Frontal cortex (tissue), 3 donors: ENCODE measurements at regions not wholly inside any gene's neighbourhood (a gene's known extent, or its start where the extent isn't known, plus 50 kb on each side); places are given as distances from the start of the nearest gene placed in this dataset.
"Not testable (repeated sequence)": the region's sequence is repeated elsewhere in the genome, so short reads cannot be mapped to it uniquely, and the experiment has no call there.

Source experiments
- DNase-seq, 2 donors: peaks; one replicate each; pipeline ENCODE4 v3.0.0; 2012; ENCODE audit warnings: low spot score in 2 of 2
- FAIRE-seq: peaks from 2 replicates; lab custom pipeline; 2012; peaks lifted over from hg19 to GRCh38; lab: Jason Lieb, UNC
- donor health status: control.
- donor health status: control.
- donor health status: control.

GRCh38 chr6:170152124-170152926 is 138.6 kb downstream of the DLL1 start:
- no peak for FAIRE-seq
- DNase-seq, result peak in 1 of 2 donors; percentile 61

DNA sequence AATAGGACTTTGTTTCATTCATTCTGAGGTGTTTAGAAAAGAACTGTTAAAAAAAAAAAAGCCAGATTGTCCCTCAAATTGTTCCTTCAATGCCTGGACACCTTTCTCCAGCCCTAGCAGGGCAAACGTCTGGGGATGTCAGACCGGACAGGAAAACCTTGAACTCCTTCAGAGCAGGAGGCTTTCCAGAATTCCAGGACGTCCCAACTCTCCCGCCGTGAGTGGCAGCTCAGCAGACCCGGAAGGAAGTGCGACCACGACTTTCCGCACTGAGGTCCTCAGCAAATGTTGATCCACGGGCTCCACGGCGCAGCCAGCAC is 139.1 kb downstream of the DLL1 start:
- FAIRE-seq (no peak), DNase-seq (no peak)

- DNase-seq, result no peak
Measured at GRCh38 chr6:170151321-170151771, 139.5 kb downstream of the DLL1 start.

DNA sequence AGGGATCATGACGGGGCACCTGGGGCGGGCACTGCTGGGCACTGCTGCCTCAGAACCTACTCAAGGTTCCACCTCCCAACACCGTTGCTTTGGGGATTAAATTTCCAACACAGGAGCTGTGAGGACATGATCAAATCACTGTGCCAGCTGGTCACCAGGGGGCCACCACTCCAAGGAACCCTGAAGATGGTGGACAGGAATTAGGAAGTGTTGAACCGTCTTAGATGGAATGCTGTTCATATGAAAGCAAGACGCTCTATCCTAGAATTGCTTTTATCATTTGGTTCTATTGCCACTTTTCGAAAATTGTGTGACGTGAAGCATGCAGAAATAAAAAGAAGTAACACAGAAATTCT is 140.3 kb downstream of the DLL1 start:
- DNase-seq (no peak), FAIRE-seq (no peak)

More at GRCh38 chr6:170151321-170151771, 139.5 kb downstream of the DLL1 start:
- FAIRE-seq, result no peak

DNA sequence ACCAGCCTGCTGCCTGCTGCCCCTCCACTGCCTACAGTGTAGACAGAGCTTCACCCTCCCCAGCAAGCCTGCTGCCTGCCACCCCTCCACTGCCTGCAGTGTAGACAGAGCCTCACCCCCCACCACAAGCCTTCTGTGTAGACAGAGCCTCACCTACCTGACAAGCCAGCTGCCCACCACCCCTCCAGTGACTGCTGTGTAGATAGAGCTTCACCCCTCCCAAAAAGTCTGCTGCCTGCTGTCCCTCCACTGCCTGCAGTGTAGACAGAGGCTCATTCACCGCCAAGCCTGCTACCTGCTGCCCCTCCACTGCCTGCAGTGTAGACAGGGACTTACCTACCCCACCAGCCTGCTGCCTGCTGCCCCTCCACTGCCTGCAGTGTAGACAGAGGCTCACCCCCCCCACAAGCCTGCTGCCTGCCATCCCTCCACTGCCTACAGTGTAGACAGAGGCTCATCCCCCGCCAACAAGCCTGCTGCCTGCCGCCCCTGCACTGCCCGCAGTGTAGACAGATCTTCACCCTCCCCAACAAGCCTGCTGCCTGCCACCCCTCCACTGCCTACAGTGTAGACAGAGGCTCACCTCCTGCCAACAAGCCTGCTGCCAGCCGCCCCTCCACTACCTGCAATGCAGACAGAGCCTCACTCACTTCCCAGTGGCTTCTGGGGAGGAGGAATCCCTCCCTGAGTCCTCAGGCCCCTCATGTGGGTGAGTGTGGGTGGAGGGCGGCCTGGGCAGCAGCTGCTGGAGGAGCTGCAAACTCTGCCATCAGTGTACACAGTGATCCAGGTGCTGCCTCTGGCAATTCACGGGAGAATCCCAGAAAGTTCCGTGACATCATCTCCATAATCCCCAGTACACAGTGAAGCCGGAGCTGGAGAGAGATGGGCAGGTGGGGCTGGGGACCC is 140.9 kb downstream of the DLL1 start:
- no peak for FAIRE-seq
- DNase-seq, result no peak

- no peak for FAIRE-seq
Measured at GRCh38 chr6:170148709-170149470, 142.0 kb downstream of the DLL1 start.

DNA sequence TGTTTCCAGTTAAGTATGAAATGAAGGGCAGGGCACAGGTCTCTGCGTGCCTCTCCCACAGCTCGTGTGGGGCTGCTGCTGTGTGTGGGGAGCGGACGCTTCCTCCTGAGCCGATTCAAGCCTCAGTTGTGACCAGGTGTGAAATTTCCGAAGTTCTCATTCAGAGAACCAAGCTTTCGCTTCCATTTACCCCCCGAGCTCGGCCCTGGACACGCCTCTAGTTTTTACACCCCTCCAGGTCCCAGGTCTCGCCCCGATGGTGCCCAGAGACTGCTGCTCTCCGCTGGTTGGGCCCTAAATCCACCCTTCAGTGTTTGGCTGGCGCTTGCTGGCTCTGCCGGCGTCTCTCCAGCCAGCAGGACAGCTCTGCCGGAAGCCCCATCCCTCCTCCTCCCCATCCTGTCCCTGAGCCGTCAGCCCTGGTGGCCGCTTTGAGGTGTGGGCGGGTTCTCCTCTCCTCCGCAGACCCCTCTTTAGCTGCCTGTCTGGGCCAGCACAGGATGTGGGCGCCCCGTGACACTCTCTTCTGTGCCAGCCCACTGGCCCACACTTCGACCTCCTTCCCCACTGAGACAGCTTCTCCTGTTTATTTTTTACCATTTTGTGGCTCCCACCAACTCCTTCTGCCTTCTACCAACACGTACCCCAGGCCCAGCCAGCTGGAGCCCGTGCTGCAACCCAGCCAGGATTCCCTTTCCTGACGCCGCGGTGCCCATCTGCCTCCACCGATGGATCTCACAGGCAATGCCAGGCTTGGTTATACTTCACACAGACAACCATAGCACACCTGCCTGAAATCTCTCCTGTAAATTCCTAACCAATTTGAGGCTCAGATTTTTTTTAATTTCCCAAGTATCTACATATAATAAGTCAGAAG is 142.8 kb downstream of the DLL1 start:
- no peak for FAIRE-seq
- DNase-seq, result no peak

More at GRCh38 chr6:170148709-170149470, 142.0 kb downstream of the DLL1 start:
- no peak for DNase-seq

GRCh38 chr6:170147056-170147787 is 143.7 kb downstream of the DLL1 start:
- DNase-seq (no peak), FAIRE-seq (no peak)

DNA sequence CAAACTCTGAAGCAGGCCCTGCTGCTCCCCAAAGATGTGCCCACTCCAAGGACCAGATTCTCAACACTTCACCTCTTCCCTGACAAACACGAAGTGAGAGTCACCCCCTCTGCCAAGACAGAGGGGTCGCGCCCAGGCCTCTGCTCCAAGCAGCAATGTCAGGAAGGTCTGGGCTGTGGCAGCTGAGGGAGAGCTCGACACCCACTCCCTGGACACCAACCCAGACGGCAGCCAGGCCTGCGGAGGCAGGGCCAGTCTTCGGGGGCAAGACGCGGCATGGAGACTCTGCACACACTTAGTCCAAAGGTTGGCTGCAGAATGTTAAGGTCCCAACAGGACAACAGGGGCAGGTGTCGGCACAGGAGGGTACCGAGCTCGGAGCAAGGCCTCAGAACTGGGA is 144.2 kb downstream of the DLL1 start:
- FAIRE-seq (no peak), DNase-seq (no peak)

GRCh38 chr6:170146131-170146530 is 144.7 kb downstream of the DLL1 start:
- not testable (repeated sequence) for FAIRE-seq, DNase-seq

- DNase-seq, FAIRE-seq: not testable (repeated sequence)
Measured at GRCh38 chr6:170145716-170146115, 145.2 kb downstream of the DLL1 start.

- FAIRE-seq (no peak), DNase-seq (no peak)
Measured at GRCh38 chr6:170145272-170145592, 145.6 kb downstream of the DLL1 start.

DNA sequence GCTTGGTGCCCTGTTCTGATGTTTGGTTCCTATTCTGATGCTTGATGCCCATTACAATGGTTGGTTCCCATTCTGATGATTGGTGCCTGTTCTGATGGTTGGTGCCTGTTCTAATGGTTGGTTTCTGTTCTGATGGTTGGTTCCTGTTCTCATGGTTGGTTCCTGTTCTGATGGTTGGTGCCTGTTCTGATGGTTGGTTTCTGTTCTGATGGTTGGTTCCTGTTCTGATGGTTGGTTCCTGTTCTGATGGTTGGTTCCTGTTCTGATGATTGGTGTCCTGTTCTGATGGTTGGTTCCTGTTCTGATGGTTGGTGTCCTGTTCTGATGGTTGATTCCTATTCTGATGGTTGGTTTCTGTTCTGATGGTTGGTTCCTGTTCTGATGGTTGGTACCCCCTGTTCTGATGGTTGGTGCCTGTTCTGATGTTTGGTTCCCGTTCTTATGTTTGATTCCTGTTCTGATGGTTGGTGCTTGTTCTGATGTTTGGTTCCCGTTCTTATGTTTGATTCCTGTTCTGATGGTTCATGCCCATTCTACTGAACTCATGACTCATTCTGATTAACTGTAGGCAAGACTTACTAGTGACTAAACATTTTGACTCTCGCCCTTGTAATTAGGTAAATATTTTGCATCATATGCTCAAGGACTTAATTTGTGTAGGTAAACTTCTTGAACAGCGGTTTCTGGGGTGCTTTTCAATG is 146.2 kb downstream of the DLL1 start:
- FAIRE-seq (no peak), DNase-seq (no peak)

DNA sequence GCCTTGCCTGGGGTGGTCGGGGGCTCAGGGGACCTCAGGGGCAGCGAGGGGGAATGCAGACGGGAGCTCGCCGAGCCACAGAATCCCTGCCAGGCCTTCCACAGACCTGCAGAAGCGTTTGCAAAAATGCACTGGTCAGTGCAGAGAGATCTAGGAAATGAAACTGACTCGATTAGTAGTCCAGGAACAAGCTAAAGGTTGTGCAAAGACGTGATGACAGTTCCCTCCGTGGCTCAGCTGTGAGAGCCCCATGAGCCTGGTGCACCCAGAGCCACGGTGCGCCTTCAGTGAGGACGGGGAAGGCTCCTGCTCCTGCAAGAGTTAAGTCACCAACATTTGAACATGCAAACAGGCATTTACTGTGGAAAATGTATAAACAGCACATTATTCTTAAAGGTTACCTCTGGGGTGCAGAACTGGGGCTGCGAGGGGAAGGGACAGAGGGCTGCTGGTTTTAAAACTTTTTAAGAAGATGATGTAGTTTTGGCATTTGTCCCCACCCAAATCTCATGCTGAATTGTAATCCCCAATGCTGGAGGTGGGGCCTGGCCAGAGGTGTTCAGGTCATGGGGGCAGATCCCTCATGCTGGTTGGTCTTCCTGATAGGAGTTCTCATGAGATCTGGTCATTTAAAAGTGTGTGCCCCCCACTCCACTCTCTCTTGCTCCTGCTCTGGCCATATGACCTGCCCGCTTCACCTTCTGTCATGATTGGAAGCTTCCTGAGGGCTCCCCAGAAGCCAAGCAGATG is 147.3 kb downstream of the DLL1 start:
- no peak for FAIRE-seq
- no peak for DNase-seq

DNA sequence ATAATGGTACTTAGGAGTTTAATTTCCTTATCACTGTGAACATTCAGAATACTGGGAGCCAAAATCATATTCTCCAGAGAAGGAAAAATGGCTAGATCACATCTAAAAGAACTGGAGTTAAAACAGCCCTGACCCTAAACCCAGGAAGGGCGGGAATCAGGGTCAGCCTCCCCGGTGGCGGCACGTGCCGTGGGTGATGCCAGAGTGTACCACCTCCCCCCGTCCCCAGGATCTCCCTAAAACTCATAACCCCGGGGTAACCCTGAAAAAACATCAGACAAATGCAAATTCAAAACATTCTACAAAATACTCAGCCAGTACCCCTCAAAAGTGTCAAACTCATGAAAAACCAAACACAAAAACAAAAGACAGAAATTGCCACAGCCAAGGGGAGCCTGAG is 148.3 kb downstream of the DLL1 start:
- FAIRE-seq (no peak), DNase-seq (no peak)

DNA sequence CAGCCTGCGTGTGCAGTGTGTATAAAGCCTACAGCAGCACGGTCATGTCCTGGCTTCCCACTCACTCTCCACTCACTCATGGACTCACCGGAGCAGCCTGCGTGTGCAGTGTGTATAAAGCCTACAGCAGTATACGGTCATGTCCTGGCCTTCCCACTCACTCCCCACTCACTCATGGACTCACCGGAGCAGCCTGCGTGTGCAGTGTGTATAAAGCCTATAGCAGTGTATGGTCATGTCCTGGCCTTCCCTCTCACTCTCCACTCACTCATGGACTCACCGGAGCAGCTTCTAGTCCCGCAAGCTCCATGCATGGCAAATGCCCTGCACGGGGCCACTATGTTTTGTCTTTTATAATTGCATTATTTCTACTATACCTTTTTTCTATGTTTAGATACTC is 149.8 kb downstream of the DLL1 start:
- not testable (repeated sequence) for FAIRE-seq, DNase-seq

DNA sequence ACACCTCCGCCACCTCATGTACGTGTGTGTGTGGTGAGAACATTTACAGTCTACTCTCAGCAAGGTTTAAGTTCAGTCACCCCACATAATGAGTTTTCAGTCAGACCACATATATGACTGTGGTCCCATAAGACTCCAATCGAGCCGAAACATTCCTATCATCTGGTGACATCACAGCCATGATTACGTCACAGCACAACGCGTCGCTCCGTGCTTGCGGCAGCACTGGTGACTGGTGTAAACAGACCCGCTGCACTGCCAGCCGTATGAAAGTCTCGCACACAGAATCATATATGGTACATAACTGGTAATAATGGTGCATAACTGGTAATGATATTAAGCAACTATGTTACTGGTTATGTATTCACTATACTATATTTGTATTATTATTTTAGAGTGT is 150.7 kb downstream of the DLL1 start:
- FAIRE-seq, result no peak
- no peak for DNase-seq

GRCh38 chr6:170139531-170139930 is 151.3 kb downstream of the DLL1 start:
- no peak for DNase-seq
- FAIRE-seq, result no peak
